Stimulated activated CD8-positive, alpha-beta memory T cell treated with anti-CD3 and anti-CD28 coated beads, Interleukin-12 subunit alpha, Interleukin-12 subunit beta, amount 100 ng/mL, for 4 hours (primary cell): ENCODE measurements at regions not wholly inside any gene's neighbourhood (a gene's known extent, or its start where the extent isn't known, plus 50 kb on each side); places are given as distances from the start of the nearest gene placed in this dataset.

Experiments used
- DNase-seq: peaks from one replicate; pipeline ENCODE4 v3.0.0-alpha.2; 2020; ENCODE audit warnings: low read depth

GRCh38 chr4:129897111-129897510 lies 801.2 kb downstream of the C4orf33 start:
- no peak for DNase-seq

GRCh38 chr4:129899849-129900248 lies 803.9 kb downstream of the C4orf33 start:
- no peak for DNase-seq

- no peak for DNase-seq
These were observed 804.5 kb downstream of the C4orf33 start for GRCh38 chr4:129900430-129900953.

- no peak for DNase-seq
These were observed 805.3 kb downstream of the C4orf33 start for GRCh38 chr4:129901205-129901604.

- no peak for DNase-seq
These were observed 807.9 kb downstream of the C4orf33 start for GRCh38 chr4:129903861-129904260.

- DNase-seq, result no peak
These were observed 809.3 kb downstream of the C4orf33 start for GRCh38 chr4:129905256-129905655.

- no peak for DNase-seq
These were observed 812.2 kb downstream of the C4orf33 start for GRCh38 chr4:129908117-129908516.

GRCh38 chr4:129916991-129917390 lies 821.0 kb downstream of the C4orf33 start:
- DNase-seq, result no peak

- no peak for DNase-seq
These were observed 821.7 kb downstream of the C4orf33 start for GRCh38 chr4:129917651-129918050.

- DNase-seq, result no peak
These were observed 831.0 kb downstream of the C4orf33 start for GRCh38 chr4:129926936-129927335.

- DNase-seq, result no peak
These were observed 833.1 kb downstream of the C4orf33 start for GRCh38 chr4:129929052-129929451.

- no peak for DNase-seq
These were observed 834.0 kb downstream of the C4orf33 start for GRCh38 chr4:129929984-129930383.

- no peak for DNase-seq
These were observed 854.3 kb downstream of the C4orf33 start for GRCh38 chr4:129950217-129950616.

GRCh38 chr4:129966175-129966574 lies 870.2 kb downstream of the C4orf33 start:
- no peak for DNase-seq

GRCh38 chr4:129968366-129968765 lies 872.4 kb downstream of the C4orf33 start:
- no peak for DNase-seq

GRCh38 chr4:129968778-129969177 lies 872.8 kb downstream of the C4orf33 start:
- no peak for DNase-seq

- no peak for DNase-seq
These were observed 874.8 kb downstream of the C4orf33 start for GRCh38 chr4:129970801-129971200.

- DNase-seq, result no peak
These were observed 875.5 kb downstream of the C4orf33 start for GRCh38 chr4:129971419-129971818.

GRCh38 chr4:129972257-129972656 lies 876.3 kb downstream of the C4orf33 start:
- DNase-seq, result no peak

GRCh38 chr4:129974730-129975129 lies 878.8 kb downstream of the C4orf33 start:
- DNase-seq, result no peak

- DNase-seq, result no peak
These were observed 882.4 kb downstream of the C4orf33 start for GRCh38 chr4:129978315-129978714.

- no peak for DNase-seq
These were observed 893.0 kb downstream of the C4orf33 start for GRCh38 chr4:129988957-129989356.

GRCh38 chr4:129994715-129995114 lies 898.8 kb downstream of the C4orf33 start:
- DNase-seq, result no peak

- no peak for DNase-seq
These were observed 902.6 kb downstream of the C4orf33 start for GRCh38 chr4:129998436-129999150.
